GM19238 (cell line): ENCODE measurements at regions not wholly inside any gene's neighbourhood (a gene's known extent, or its start where the extent isn't known, plus 50 kb on each side); places are given as distances from the start of the nearest gene placed in this dataset.
"Not testable (repeated sequence)": the region's sequence is repeated elsewhere in the genome, so short reads cannot be mapped to it uniquely, and the experiment has no call there.

Experiments used
- DNase-seq: peaks from one replicate; pipeline ENCODE4 v3.0.0; 2011; ENCODE audit warnings: low spot score; ENCODE audit not compliant: insufficient read length

- no peak for DNase-seq
Measured at GRCh38 chr17:71503710-71504465, 616.9 kb upstream of the SOX9 start.

- DNase-seq: no peak
Measured at GRCh38 chr17:71505200-71505599, 615.6 kb upstream of the SOX9 start.

GRCh38 chr17:71505981-71506380 is 614.8 kb upstream of the SOX9 start:
- no peak for DNase-seq

GRCh38 chr17:71511266-71511995 is 609.4 kb upstream of the SOX9 start:
- no peak for DNase-seq

- DNase-seq: not testable (repeated sequence)
Measured at GRCh38 chr17:71513725-71514124, 607.1 kb upstream of the SOX9 start.

GRCh38 chr17:71516149-71516548 is 604.7 kb upstream of the SOX9 start:
- no peak for DNase-seq

GRCh38 chr17:71519285-71519684 is 601.5 kb upstream of the SOX9 start:
- no peak for DNase-seq

GRCh38 chr17:71521724-71522123 is 599.1 kb upstream of the SOX9 start:
- no peak for DNase-seq

GRCh38 chr17:71522383-71522782 is 598.4 kb upstream of the SOX9 start:
- no peak for DNase-seq

- DNase-seq: no peak
Measured at GRCh38 chr17:71527311-71527710, 593.5 kb upstream of the SOX9 start.

- DNase-seq: no peak
Measured at GRCh38 chr17:71528210-71528609, 592.6 kb upstream of the SOX9 start.

GRCh38 chr17:71530248-71530647 is 590.6 kb upstream of the SOX9 start:
- no peak for DNase-seq

GRCh38 chr17:71535321-71535720 is 585.5 kb upstream of the SOX9 start:
- no peak for DNase-seq

- no peak for DNase-seq
Measured at GRCh38 chr17:71546419-71546818, 574.4 kb upstream of the SOX9 start.

GRCh38 chr17:71547904-71548303 is 572.9 kb upstream of the SOX9 start:
- DNase-seq: no peak

- DNase-seq: no peak
Measured at GRCh38 chr17:71548540-71549190, 572.2 kb upstream of the SOX9 start.

GRCh38 chr17:71550675-71551074 is 570.1 kb upstream of the SOX9 start:
- no peak for DNase-seq

- DNase-seq: no peak
Measured at GRCh38 chr17:71553381-71553780, 567.4 kb upstream of the SOX9 start.

GRCh38 chr17:71558901-71559300 is 561.9 kb upstream of the SOX9 start:
- no peak for DNase-seq

- DNase-seq: no peak
Measured at GRCh38 chr17:71572343-71572742, 548.5 kb upstream of the SOX9 start.

GRCh38 chr17:71578446-71578845 is 542.4 kb upstream of the SOX9 start:
- DNase-seq: no peak

GRCh38 chr17:71580220-71580619 is 540.6 kb upstream of the SOX9 start:
- no peak for DNase-seq
